ENCODE measurements at regions not wholly inside any gene's neighbourhood (a gene's known extent, or its start where the extent isn't known, plus 50 kb on each side); places are given as distances from the start of the nearest gene placed in this dataset.

DNA sequence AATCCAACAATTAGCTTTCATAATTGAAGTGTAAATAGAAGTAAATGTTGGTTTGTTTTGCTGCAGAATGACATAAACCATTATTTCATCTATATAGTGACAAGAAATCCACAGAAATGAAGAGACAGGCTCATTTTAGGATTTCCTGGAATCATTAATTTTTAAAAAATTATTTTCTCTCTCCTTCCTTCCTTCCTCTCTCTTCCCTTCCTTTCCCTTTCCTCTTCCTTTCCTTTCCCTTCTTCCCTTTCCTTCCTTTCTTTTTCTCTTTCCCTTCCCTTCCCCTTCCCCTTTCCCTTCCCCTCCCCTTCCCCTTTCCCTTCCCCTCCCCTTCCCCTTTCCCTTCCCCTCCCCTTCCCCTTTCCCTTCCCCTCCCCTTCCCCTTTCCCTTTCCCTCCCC lies 51.2 kb upstream of the KMT2C start:
- no peak overlapping the region for H3K27ac ChIP-seq
- no peak overlapping the region for H3K4me3 ChIP-seq
- H3K27me3 ChIP-seq, result no peaks in the 10 kb centered on the region
- TF ChIP-seq, protein P1, sequence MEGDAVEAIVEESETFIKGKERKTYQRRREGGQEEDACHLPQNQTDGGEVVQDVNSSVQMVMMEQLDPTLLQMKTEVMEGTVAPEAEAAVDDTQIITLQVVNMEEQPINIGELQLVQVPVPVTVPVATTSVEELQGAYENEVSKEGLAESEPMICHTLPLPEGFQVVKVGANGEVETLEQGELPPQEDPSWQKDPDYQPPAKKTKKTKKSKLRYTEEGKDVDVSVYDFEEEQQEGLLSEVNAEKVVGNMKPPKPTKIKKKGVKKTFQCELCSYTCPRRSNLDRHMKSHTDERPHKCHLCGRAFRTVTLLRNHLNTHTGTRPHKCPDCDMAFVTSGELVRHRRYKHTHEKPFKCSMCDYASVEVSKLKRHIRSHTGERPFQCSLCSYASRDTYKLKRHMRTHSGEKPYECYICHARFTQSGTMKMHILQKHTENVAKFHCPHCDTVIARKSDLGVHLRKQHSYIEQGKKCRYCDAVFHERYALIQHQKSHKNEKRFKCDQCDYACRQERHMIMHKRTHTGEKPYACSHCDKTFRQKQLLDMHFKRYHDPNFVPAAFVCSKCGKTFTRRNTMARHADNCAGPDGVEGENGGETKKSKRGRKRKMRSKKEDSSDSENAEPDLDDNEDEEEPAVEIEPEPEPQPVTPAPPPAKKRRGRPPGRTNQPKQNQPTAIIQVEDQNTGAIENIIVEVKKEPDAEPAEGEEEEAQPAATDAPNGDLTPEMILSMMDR (IDR thresholded peaks at IDR 0.05), result no peak
- TF ChIP-seq POLR2A (IDR thresholded peaks at IDR 0.05), result no peak
- no peak for TF ChIP-seq EP300 (IDR thresholded peaks at IDR 0.05)
- DNase-seq, result no peak
- intact Hi-C loops (cut with DNase I), result no loop called here
- no peaks in the 10 kb centered on the region for H3K36me3 ChIP-seq
- H3K4me1 ChIP-seq (ENCODE audit: insufficient read depth), result no peaks in the 10 kb centered on the region
- H3K9me3 ChIP-seq, result no peaks in the 10 kb centered on the region

DNA sequence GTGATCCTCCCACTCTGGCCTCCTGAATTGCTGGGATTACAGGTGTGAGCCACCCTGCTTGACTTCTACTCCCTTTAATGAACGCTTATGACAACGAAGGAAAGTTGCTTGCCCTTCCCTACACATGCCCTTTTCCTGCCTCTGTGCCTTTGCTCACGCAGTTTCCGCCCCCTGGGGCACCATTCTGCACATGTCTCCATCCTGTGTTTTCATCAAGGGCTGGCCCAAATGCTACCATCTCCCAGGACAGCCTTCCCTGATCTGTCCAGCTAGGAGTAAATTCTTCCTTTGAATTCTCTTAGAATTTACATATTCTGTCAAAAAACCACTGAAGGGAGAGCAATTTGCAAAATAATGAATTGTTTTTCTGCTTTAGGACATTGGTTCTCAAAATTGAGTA lies 50.0 kb upstream of the KMT2C start:
- Histone ChIP-seq H3K4me1 (ENCODE audit: insufficient read depth) (no peaks in the 10 kb centered on the region), H3K4me3 (no peak overlapping the region), H3K27me3 (no peaks in the 10 kb centered on the region), H3K27ac (no peak overlapping the region), H3K9me3 (no peaks in the 10 kb centered on the region), H3K36me3 (no peaks in the 10 kb centered on the region)
- no peak for DNase-seq
- TF ChIP-seq, protein P1 (IDR thresholded peaks at IDR 0.05), result no peak
- no peak for TF ChIP-seq POLR2A (IDR thresholded peaks at IDR 0.05)
- TF ChIP-seq EP300 (IDR thresholded peaks at IDR 0.05), result no peak
- intact Hi-C loops (cut with DNase I), result no loop called here
- WGBS, 3 donors, result 79 to 91% (median 86%) methylated on average over 4 of the region's 4 CpGs
